KMS-11 (cell line): ENCODE measurements at regions not wholly inside any gene's neighbourhood (a gene's known extent, or its start where the extent isn't known, plus 50 kb on each side); places are given as distances from the start of the nearest gene placed in this dataset.

Source experiments
- H2AFZ ChIP-seq: fragments of 200-600 bp; sonication (generic); 2 replicates; pipeline ENCODE4 v1.6.1; 2016; ENCODE audit warnings: antibody characterized with exemption, mixed run types, low read depth
- H3K27ac ChIP-seq: fragments of 200-600 bp; sonication (generic); 2 replicates; pipeline ENCODE4 v1.6.1; 2016; ENCODE audit warnings: mild to moderate bottlenecking, mixed run types
- H3K27me3 ChIP-seq: fragments of 200-600 bp; sonication (generic); 2 replicates; pipeline ENCODE4 v1.6.1; 2017; ENCODE audit warnings: mild to moderate bottlenecking, low read depth, mixed run types, moderate library complexity; ENCODE audit not compliant: insufficient read depth
- H3K36me3 ChIP-seq: fragments of 200-600 bp; sonication (generic); 2 replicates; pipeline ENCODE4 v1.6.1; 2017; ENCODE audit warnings: mild to moderate bottlenecking, mixed run types; ENCODE audit not compliant: insufficient read depth
- H3K4me1 ChIP-seq: fragments of 200-600 bp; sonication (generic); 2 replicates; pipeline ENCODE4 v1.6.1; 2016; ENCODE audit warnings: mild to moderate bottlenecking, low read depth, mixed run types; ENCODE audit not compliant: poor library complexity, severe bottlenecking
- H3K4me2 ChIP-seq: fragments of 200-600 bp; sonication (generic); 2 replicates; pipeline ENCODE4 v1.7.0; 2016; ENCODE audit warnings: mild to moderate bottlenecking, mixed run types
- H3K4me3 ChIP-seq: fragments of 200-600 bp; sonication (generic); IDR thresholded peaks from 2 replicates; pipeline ENCODE4 v1.6.1; 2017; ENCODE audit warnings: low read depth, low read length, mixed read lengths; ENCODE audit not compliant: insufficient read depth
- H3K79me2 ChIP-seq: fragments of 200-600 bp; sonication (generic); 2 replicates; pipeline ENCODE4 v1.6.1; 2016; ENCODE audit warnings: low read depth, mixed run types; ENCODE audit not compliant: insufficient read depth
- H3K9ac ChIP-seq: fragments of 200-600 bp; sonication (generic); 2 replicates; pipeline ENCODE4 v1.6.1; 2016; ENCODE audit warnings: mild to moderate bottlenecking, mixed run types
- H4K20me1 ChIP-seq: fragments of 200-600 bp; sonication (generic); 2 replicates; pipeline ENCODE4 v1.6.1; 2016; ENCODE audit warnings: mild to moderate bottlenecking, mixed run types; ENCODE audit not compliant: insufficient read depth
- TF ChIP-seq, protein P1 (sequence below): fragments of 200-600 bp; sonication (generic); conservative IDR thresholded peaks from 2 replicates; pipeline ENCODE4 v1.6.1; 2017; ENCODE audit warnings: low read depth, mild to moderate bottlenecking, antibody characterized with exemption, low read length, moderate library complexity, mixed read lengths

DNA sequence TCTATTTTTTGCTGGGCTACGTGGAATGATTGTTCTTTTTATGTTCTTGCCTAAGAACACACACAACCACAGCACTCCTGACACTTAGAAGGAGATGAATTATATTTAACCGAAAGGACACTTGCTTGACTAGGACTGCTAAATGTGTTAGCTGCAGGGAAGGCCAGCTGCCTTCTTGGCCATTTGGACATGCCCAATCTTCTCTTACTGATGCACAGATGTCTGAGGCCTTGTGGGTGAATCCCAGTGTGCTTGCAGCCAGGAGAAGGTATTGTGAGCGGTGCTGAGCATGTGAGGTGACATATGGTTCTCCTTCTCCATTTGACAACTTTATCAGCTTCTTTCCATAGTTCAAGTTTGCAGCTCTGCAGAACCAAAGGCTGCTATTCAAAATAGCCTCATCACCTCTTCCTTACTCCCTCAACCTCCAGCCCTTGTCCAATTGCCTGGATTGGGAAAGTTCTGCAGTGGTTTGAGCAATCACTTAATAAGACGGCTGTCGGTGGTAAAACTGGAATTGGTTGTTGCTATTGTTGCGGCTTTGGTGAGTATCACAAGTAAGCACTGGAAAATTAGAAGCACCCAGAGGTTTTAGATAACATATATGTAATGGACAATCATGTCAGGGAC is 1113.3 kb downstream of the TSN start:
- H3K27me3 ChIP-seq: no peaks in the 10 kb centered on the region
- no peak overlapping the region for H2AFZ ChIP-seq
- no peaks in the 10 kb centered on the region for H3K79me2 ChIP-seq
- TF ChIP-seq, protein P1, sequence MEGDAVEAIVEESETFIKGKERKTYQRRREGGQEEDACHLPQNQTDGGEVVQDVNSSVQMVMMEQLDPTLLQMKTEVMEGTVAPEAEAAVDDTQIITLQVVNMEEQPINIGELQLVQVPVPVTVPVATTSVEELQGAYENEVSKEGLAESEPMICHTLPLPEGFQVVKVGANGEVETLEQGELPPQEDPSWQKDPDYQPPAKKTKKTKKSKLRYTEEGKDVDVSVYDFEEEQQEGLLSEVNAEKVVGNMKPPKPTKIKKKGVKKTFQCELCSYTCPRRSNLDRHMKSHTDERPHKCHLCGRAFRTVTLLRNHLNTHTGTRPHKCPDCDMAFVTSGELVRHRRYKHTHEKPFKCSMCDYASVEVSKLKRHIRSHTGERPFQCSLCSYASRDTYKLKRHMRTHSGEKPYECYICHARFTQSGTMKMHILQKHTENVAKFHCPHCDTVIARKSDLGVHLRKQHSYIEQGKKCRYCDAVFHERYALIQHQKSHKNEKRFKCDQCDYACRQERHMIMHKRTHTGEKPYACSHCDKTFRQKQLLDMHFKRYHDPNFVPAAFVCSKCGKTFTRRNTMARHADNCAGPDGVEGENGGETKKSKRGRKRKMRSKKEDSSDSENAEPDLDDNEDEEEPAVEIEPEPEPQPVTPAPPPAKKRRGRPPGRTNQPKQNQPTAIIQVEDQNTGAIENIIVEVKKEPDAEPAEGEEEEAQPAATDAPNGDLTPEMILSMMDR: no peak
- no peak overlapping the region for H3K4me2 ChIP-seq
- H4K20me1 ChIP-seq: no peaks in the 10 kb centered on the region
- H3K9ac ChIP-seq: no peak overlapping the region
- no peak overlapping the region for H3K27ac ChIP-seq
- no peak overlapping the region for H3K4me3 ChIP-seq
- no peaks in the 10 kb centered on the region for H3K36me3 ChIP-seq
- peaks cover 7% of the 10 kb centered on the region for H3K4me1 ChIP-seq

DNA sequence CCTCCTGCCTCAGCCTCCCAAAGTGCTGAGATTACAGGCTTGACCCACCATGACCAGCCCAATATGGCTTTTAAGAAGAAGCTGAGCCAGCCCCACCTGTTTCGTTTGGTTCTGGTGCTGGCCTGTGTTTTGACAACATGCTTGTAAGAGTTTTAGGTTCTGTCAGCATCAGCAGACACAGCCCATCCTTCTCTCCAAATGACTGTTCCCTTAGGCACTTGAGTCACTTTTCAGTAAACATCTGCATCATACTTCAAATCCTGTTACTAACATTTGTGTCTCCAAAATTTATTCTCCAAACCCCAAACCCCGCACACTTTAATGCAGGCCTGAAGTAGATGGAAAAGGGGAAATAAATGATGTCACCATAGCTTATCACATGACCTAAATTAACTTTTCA is 1118.5 kb downstream of the TSN start:
- H3K36me3 ChIP-seq: no peaks in the 10 kb centered on the region
- H3K4me1 ChIP-seq: no peaks in the 10 kb centered on the region
- no peak overlapping the region for H3K4me3 ChIP-seq
- H3K9ac ChIP-seq: no peak overlapping the region
- H3K27me3 ChIP-seq: no peaks in the 10 kb centered on the region
- no peak overlapping the region for H2AFZ ChIP-seq
- H3K79me2 ChIP-seq: no peaks in the 10 kb centered on the region
- TF ChIP-seq, protein P1: no peak
- no peak overlapping the region for H3K27ac ChIP-seq
- H4K20me1 ChIP-seq: no peaks in the 10 kb centered on the region
- H3K4me2 ChIP-seq: no peak overlapping the region

DNA sequence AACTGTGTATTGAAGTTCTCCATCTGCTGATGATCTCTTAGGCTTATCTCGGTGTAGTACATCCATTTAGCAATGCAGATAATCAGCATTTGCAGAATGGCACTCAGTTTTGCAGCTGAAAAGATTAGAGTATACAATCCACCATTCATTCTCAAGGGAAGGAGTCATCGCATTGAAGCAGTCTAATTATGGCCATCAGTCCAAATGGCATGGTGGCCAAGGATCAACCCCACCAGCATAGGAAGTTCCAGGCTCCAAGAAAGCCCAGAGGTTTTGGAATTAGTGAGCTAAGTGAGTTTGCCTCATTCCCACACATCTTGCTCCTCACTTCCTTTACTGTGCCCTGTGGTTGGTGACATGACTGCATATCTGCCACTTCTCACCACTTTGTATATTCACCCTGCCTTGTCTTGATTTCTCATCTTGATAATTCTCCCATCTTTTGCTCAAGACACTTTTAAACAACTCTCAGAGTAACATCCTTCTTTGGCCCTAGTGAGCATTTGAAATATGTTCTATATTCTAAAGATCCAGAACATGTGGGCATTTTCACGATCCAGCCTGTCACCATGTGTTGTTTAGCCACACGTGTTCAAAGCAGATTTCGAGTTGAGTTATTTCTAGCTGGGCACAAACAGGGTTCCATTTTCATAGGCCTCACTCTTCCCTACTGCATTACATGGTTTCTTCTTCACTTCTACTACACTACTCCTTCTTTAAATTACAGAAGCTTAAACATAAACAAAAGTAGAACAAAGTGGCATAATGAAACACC is 1119.8 kb downstream of the TSN start:
- Histone ChIP-seq H3K79me2 (no peaks in the 10 kb centered on the region), H3K4me1 (no peaks in the 10 kb centered on the region), H3K9ac (no peak overlapping the region), H3K4me2 (no peak overlapping the region), H3K4me3 (no peak overlapping the region), H3K27me3 (no peaks in the 10 kb centered on the region), H3K27ac (no peak overlapping the region), H2AFZ (no peak overlapping the region), H3K36me3 (no peaks in the 10 kb centered on the region), H4K20me1 (no peaks in the 10 kb centered on the region)
- TF ChIP-seq, protein P1: no peak

DNA sequence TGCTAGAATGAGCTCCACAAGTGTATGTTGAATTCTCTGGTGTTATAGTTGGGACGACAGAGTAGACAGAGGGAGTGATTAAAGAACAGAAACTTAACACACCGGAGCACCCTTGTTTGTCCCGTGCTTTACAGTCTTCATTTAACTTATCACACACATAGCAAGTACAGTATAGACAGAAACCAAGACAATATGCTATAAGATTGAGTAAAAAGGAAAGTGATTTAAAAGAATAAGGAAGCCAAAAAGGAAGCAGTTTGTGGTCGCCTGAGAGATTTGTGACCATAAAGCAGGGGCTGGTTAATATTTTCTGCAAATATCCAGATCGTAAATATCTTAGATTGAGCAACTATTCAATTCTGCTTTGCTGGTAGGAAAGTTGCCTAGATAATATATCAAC is 1128.4 kb downstream of the TSN start:
- Histone ChIP-seq H3K4me1 (no peaks in the 10 kb centered on the region), H3K27ac (no peak overlapping the region), H3K4me2 (no peak overlapping the region), H2AFZ (no peak overlapping the region), H3K27me3 (no peaks in the 10 kb centered on the region), H4K20me1 (no peaks in the 10 kb centered on the region), H3K79me2 (no peaks in the 10 kb centered on the region), H3K36me3 (no peaks in the 10 kb centered on the region), H3K4me3 (no peak overlapping the region), H3K9ac (no peak overlapping the region)
- TF ChIP-seq, protein P1: no peak
